ENCODE measurements at regions not wholly inside any gene's neighbourhood (a gene's known extent, or its start where the extent isn't known, plus 50 kb on each side); places are given as distances from the start of the nearest gene placed in this dataset.

GRCh38 chr2:15997728-15998280, 57.5 kb downstream of the MYCN start:
- TF ChIP-seq SP1 (IDR thresholded peaks at IDR 0.05) (no peak), FOXM1 (IDR thresholded peaks at IDR 0.05; ENCODE audit: borderline replicate concordance) (no peak)
